A673 (cell line): ENCODE measurements at regions not wholly inside any gene's neighbourhood (a gene's known extent, or its start where the extent isn't known, plus 50 kb on each side); places are given as distances from the start of the nearest gene placed in this dataset.

Experiments
- EZH2 ChIP-seq: fragments of 200-600 bp; sonication (generic); IDR thresholded peaks from 2 replicates; pipeline ENCODE4 v1.6.1; 2017; ENCODE audit warnings: borderline replicate concordance, low read depth, mild to moderate bottlenecking, mixed read lengths, antibody characterized with exemption, low read length; ENCODE audit not compliant: poor library complexity, severe bottlenecking
- TF ChIP-seq, protein P1 (sequence below): fragments of 300-800, 200-600 bp; sonication (generic); conservative IDR thresholded peaks from 2 replicates; pipeline ENCODE4 v1.5.1; 2017; ENCODE audit warnings: low read depth, mild to moderate bottlenecking, antibody characterized with exemption, low read length, moderate library complexity, mixed read lengths

- TF ChIP-seq, protein P1, sequence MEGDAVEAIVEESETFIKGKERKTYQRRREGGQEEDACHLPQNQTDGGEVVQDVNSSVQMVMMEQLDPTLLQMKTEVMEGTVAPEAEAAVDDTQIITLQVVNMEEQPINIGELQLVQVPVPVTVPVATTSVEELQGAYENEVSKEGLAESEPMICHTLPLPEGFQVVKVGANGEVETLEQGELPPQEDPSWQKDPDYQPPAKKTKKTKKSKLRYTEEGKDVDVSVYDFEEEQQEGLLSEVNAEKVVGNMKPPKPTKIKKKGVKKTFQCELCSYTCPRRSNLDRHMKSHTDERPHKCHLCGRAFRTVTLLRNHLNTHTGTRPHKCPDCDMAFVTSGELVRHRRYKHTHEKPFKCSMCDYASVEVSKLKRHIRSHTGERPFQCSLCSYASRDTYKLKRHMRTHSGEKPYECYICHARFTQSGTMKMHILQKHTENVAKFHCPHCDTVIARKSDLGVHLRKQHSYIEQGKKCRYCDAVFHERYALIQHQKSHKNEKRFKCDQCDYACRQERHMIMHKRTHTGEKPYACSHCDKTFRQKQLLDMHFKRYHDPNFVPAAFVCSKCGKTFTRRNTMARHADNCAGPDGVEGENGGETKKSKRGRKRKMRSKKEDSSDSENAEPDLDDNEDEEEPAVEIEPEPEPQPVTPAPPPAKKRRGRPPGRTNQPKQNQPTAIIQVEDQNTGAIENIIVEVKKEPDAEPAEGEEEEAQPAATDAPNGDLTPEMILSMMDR, result no peak
- no peak for TF ChIP-seq EZH2
These were observed 132.8 kb upstream of the ECI2 start for GRCh38 chr6:4268171-4268570.
